ENCODE measurements at regions not wholly inside any gene's neighbourhood (a gene's known extent, or its start where the extent isn't known, plus 50 kb on each side); places are given as distances from the start of the nearest gene placed in this dataset.

- no peaks in the 10 kb centered on the region for H4K20me1 ChIP-seq (ENCODE audit: control insufficient read depth, insufficient read depth)
- no peak overlapping the region for H3K27ac ChIP-seq (ENCODE audit: control insufficient read depth, insufficient read depth)
- no peak overlapping the region for H3K4me2 ChIP-seq (ENCODE audit: control insufficient read depth, insufficient read depth)
- no peak overlapping the region for H3K9ac ChIP-seq (ENCODE audit: control insufficient read depth, insufficient read depth, low read length)
- ChIA-PET CTCF (interaction anchor here (0.8 to 1.2 kb wide), 5 partner anchors 7 to 32 kb away, joined by 3 to 4 read pairs (median 3); no protein-coding TSS in a partner anchor), RAD21 (ENCODE audit: unreplicated experiment) (interaction anchor here (0.5 to 5.1 kb wide), 5 partner anchors 10 to 117 kb away, joined by 3 to 29 read pairs (median 3); no protein-coding TSS in a partner anchor), POLR2A (interaction anchor here (0.7 to 2.1 kb wide), 4 partner anchors 14 to 36 kb away, joined by 3 to 7 read pairs (median 4); no protein-coding TSS in a partner anchor), SMC1A (ENCODE audit: uncharacterized antibody, unreplicated experiment) (interaction anchor here (0.5 to 3.7 kb wide), 8 partner anchors 9 to 37 kb away, joined by 3 to 31 read pairs (median 7); no protein-coding TSS in a partner anchor)
- H2AFZ ChIP-seq (ENCODE audit: control insufficient read depth, low read depth, low read length) = no peak overlapping the region
- no peaks in the 10 kb centered on the region for H3K27me3 ChIP-seq (replicated peaks in 1 of 2; ENCODE audit: control insufficient read depth in 2 of 2, insufficient read depth in 2 of 2, low read length in 1 of 2)
- H3K4me3 ChIP-seq = no peak overlapping the region
- no peak for FAIRE-seq
- DNase-seq (ENCODE audit: low read depth, low spot score) = no peak
- in situ Hi-C loops (cut with MboI) (no loop called here), intact Hi-C loops (cut with micrococcal nuclease; ENCODE audit: unreplicated experiment) (no loop called here)
- H3K9me3 ChIP-seq (replicated peaks; ENCODE audit: control insufficient read depth, insufficient read depth, low read length) = no peaks in the 10 kb centered on the region
- no peaks in the 10 kb centered on the region for H3K36me3 ChIP-seq (ENCODE audit: control insufficient read depth in 2 of 2, insufficient read depth in 2 of 2, low read length in 1 of 2)
- peaks cover 16% of the 10 kb centered on the region for H3K4me1 ChIP-seq (ENCODE audit: control insufficient read depth, insufficient read depth, low read length)
- 79% methylated on average over 3 of the region's 3 CpGs for WGBS (ENCODE audit: insufficient coverage, insufficient replicate concordance, low lambda C conversion rate, missing lambda C conversion rate)
- no TSS peak for BruUV-seq (replicated peaks)
- H3K79me2 ChIP-seq (ENCODE audit: control insufficient read depth, insufficient read depth, low read length) = no peaks in the 10 kb centered on the region
- ATAC-seq = no peak
- no peak for TF ChIP-seq ZBTB4 (CRISPR knock-in tag; IDR thresholded peaks at IDR 0.05)
- TF ChIP-seq MEF2B (IDR thresholded peaks at IDR 0.05; ENCODE audit: partially characterized antibody, poor library complexity, severe bottlenecking) = no peak
- no peak for TF ChIP-seq JUND (IDR thresholded peaks at IDR 0.05; ENCODE audit: low read depth, low read length)
- TF ChIP-seq ZBTB11 (CRISPR knock-in tag; IDR thresholded peaks at IDR 0.05) = no peak
- no peak for TF ChIP-seq ZBTB40 (IDR thresholded peaks at IDR 0.05; ENCODE audit: borderline replicate concordance)
- no peak for TF ChIP-seq RUNX3 (IDR thresholded peaks at IDR 0.05; ENCODE audit: low read length)
- no peak for TF ChIP-seq ZSCAN29 (IDR thresholded peaks at IDR 0.05)
- no peak for TF ChIP-seq ATF7 (IDR thresholded peaks at IDR 0.05; ENCODE audit: low read depth)
- TF ChIP-seq GATAD2B (conservative IDR thresholded peaks at IDR 0.05; ENCODE audit: low read depth) = no peak
- TF ChIP-seq SPI1 (IDR thresholded peaks at IDR 0.05; ENCODE audit: borderline replicate concordance, insufficient read depth, low read depth, low read length) = no peak
- TF ChIP-seq CHD4 (IDR thresholded peaks at IDR 0.05) = no peak
- TF ChIP-seq YY1 (IDR thresholded peaks at IDR 0.05; ENCODE audit: low read depth, low read length) = no peak
- TF ChIP-seq ESRRA (IDR thresholded peaks at IDR 0.05; ENCODE audit: low read length) = no peak
Observed at GRCh38 chr6:30795549-30796293, 51.4 kb upstream of the IER3 start.

Data from GM12878 (cell line).